A549 (cell line): ENCODE measurements at regions not wholly inside any gene's neighbourhood (a gene's known extent, or its start where the extent isn't known, plus 50 kb on each side); places are given as distances from the start of the nearest gene placed in this dataset.

Source experiments
- ATAC-seq, 2 experiments: fragments of 200-7000 bp in 1 of 2; fragments of >200 bp in 1 of 2; cut with Nextera tagmentation in 1 of 2; cut with Tn5 transposase in 1 of 2; 3 replicates each; pipeline versions ENCODE4 v1.8.0 to v1.9.1; 2018 to 2020; ENCODE audit warnings: mild to moderate bottlenecking in 1 of 2, moderate library complexity in 1 of 2
- CTCF ChIA-PET: fragments of 300-600 bp; sonication (Branson Sonifier 250); formaldehyde crosslinking; extraction: SDS; loops from one replicate; lab custom pipeline; 2021; ENCODE audit warnings: antibody characterized with exemption, inconsistent platforms; lab: Yijun Ruan, JAX
- POLR2A ChIA-PET: fragments of 350-600 bp; formaldehyde crosslinking; extraction: SDS; loops from one replicate; lab custom pipeline; 2021; ENCODE audit warnings: antibody characterized with exemption, inconsistent platforms; lab: Yijun Ruan, JAX
- DNase-seq, 2 experiments: peaks; one replicate each; pipeline versions ENCODE4 v3.0.0 to v3.0.0-alpha.2; 2011 to 2016; ENCODE audit warnings: low read depth in 1 of 2, low spot score in 1 of 2
- FAIRE-seq: peaks from 2 replicates; lab custom pipeline; 2011; peaks lifted over from hg19 to GRCh38; lab: Jason Lieb, UNC
- H3K27ac ChIP-seq, 2 experiments: fragments of >200 bp; sonication (Bioruptor Twin); formaldehyde crosslinking; 3 replicates each; pipeline ENCODE4 v1.5.1; 2016 to 2017
- H3K4me1 ChIP-seq: fragments of >200 bp; sonication (Bioruptor Twin); formaldehyde crosslinking; 3 replicates; pipeline ENCODE4 v1.6.1; 2016
- H3K4me2 ChIP-seq: fragments of >200 bp; sonication (Bioruptor Twin); formaldehyde crosslinking; 3 replicates; pipeline ENCODE4 v1.6.1; 2016
- H3K4me3 ChIP-seq: fragments of >200 bp; sonication (Bioruptor Twin); formaldehyde crosslinking; 3 replicates; pipeline ENCODE4 v1.5.1; 2016
- H3K9me3 ChIP-seq: fragments of >200 bp; sonication (Bioruptor Twin); formaldehyde crosslinking; 3 replicates; pipeline ENCODE4 v1.6.1; 2016
- CHD2 ChIP-seq: fragments of 150-350 bp; IDR thresholded peaks from 2 replicates; pipeline ENCODE4 v1.6.1; 2014; ENCODE audit warnings: low read length; ENCODE audit not compliant: partially characterized antibody
- CHD4 ChIP-seq: fragments of 200-600 bp; sonication (generic); IDR thresholded peaks from 2 replicates; pipeline ENCODE4 v1.6.1; 2016; ENCODE audit warnings: antibody characterized with exemption, mild to moderate bottlenecking, borderline replicate concordance
- EHMT2 ChIP-seq: fragments of 200-600 bp; sonication (generic); IDR thresholded peaks from 2 replicates; pipeline ENCODE4 v1.6.1; 2016; ENCODE audit warnings: antibody characterized with exemption, low read depth, mild to moderate bottlenecking, moderate library complexity
- EP300 ChIP-seq, 2 experiments: fragments of >200 bp; sonication (Bioruptor Twin); formaldehyde crosslinking; IDR thresholded peaks; 2 replicates in 1 of 2; 3 replicates in 1 of 2; pipeline ENCODE4 v1.6.1; 2016 to 2017
- KDM1A ChIP-seq: fragments of 200-600 bp; sonication (generic); IDR thresholded peaks from 2 replicates; pipeline ENCODE4 v1.6.1; 2016; ENCODE audit warnings: low read depth, mild to moderate bottlenecking
- KDM5A ChIP-seq: fragments of 200-600 bp; sonication (generic); IDR thresholded peaks from 2 replicates; pipeline ENCODE4 v1.6.1; 2016; ENCODE audit warnings: antibody characterized with exemption, mild to moderate bottlenecking
- MAFK ChIP-seq: fragments of 450-650 bp; IDR thresholded peaks from 2 replicates; pipeline ENCODE4 v1.6.1; 2014; ENCODE audit not compliant: partially characterized antibody
- MAZ ChIP-seq: fragments of 150-350 bp; IDR thresholded peaks from 2 replicates; pipeline ENCODE4 v1.6.1; 2014; ENCODE audit warnings: antibody characterized with exemption, low read depth, low read length, borderline replicate concordance
- MYC ChIP-seq: IDR thresholded peaks from 2 replicates; pipeline ENCODE4 v1.6.1; 2012; ENCODE audit warnings: mild to moderate bottlenecking, inconsistent platforms, low read length, improper control_type of control experiment, borderline replicate concordance
- NFE2L2 ChIP-seq: fragments of 150-350 bp; conservative IDR thresholded peaks from 2 replicates; pipeline ENCODE4 v1.6.1; 2014; ENCODE audit warnings: low read length
- NR3C1 ChIP-seq: fragments of >200 bp; sonication (Bioruptor Twin); formaldehyde crosslinking; IDR thresholded peaks from 3 replicates; pipeline ENCODE4 v1.6.1; 2017
- POLR2A ChIP-seq: IDR thresholded peaks from 2 replicates; pipeline ENCODE4 v1.6.1; 2012; ENCODE audit warnings: mild to moderate bottlenecking, low read length
- POLR2AphosphoS2 ChIP-seq: conservative IDR thresholded peaks from 2 replicates; pipeline ENCODE4 v1.6.1; 2012; ENCODE audit warnings: low read length, improper control_type of control experiment, inconsistent platforms
- SMC3 ChIP-seq: fragments of >200 bp; sonication (Bioruptor Twin); formaldehyde crosslinking; IDR thresholded peaks from 3 replicates; pipeline ENCODE4 v1.6.1; 2018; ENCODE audit warnings: inconsistent platforms
- ZFP36 ChIP-seq: fragments of 450-650 bp; IDR thresholded peaks from 2 replicates; pipeline ENCODE4 v1.6.1; 2014; ENCODE audit warnings: borderline replicate concordance; ENCODE audit not compliant: partially characterized antibody
- ZSCAN20 ChIP-seq: fragments of 250-450 bp; sonication (Bioruptor Pico); IDR thresholded peaks from 2 replicates; pipeline ENCODE4 v1.8.0; 2022; ENCODE audit warnings: mild to moderate bottlenecking, moderate library complexity
- WGBS: methylation state at CpG from one replicate; pipeline ENCODE4 v1.1.6; 2017; ENCODE audit errors: missing lambda C conversion rate; 5-methylcytosine and 5-hydroxymethylcytosine counted together
- TF ChIP-seq, protein P1 (sequence below): fragments of 200-600 bp; sonication (generic); IDR thresholded peaks from 2 replicates; pipeline ENCODE4 v1.6.1; 2016; ENCODE audit warnings: antibody characterized with exemption, mild to moderate bottlenecking, moderate library complexity
- TF ChIP-seq, protein P2 (sequence below): IDR thresholded peaks from 2 replicates; pipeline ENCODE4 v1.6.1; 2012; ENCODE audit warnings: low read depth, borderline replicate concordance
- TF ChIP-seq, protein P3 (sequence below): fragments of >200 bp; sonication (Bioruptor Twin); formaldehyde crosslinking; IDR thresholded peaks from 2 replicates; pipeline ENCODE4 v1.6.1; 2016

DNA sequence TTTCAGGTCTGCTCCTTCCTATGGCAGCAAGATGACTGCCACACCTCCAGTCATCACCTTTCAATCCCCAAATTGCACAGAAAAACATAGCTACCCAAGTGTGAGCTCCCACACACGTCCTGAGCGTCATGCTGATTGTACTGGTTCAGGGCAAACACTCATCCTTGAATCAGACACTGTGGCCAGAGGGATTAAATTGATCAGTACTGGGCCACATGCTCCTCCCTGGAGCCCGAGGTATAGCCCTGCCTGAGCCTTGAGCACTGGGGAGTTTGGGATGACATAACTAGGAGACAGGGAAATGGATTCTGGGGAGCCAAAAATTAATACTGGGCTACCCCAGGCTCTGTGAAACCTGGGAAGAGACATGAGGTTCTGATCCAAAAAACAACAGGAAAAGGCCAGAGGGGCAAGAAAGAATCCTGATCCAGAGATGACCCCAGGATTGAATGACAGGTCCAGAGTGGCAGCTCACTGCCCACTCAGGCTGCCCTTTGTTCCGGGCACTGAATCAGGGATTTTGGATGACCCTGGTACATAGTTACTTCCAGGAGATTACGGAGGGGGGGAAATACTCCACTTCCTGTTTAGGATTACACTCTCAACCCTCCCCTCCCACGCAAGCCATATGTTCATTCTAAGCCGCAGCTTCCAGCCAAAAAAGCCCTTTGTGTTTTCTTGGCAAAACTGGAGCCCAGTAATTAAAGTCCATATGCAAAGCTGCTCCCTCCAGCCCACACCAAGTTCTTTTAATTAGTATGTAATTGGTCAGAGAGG lies 141.6 kb upstream of the SPRY4 start:
- no peak for DNase-seq
- TF ChIP-seq, protein P1, sequence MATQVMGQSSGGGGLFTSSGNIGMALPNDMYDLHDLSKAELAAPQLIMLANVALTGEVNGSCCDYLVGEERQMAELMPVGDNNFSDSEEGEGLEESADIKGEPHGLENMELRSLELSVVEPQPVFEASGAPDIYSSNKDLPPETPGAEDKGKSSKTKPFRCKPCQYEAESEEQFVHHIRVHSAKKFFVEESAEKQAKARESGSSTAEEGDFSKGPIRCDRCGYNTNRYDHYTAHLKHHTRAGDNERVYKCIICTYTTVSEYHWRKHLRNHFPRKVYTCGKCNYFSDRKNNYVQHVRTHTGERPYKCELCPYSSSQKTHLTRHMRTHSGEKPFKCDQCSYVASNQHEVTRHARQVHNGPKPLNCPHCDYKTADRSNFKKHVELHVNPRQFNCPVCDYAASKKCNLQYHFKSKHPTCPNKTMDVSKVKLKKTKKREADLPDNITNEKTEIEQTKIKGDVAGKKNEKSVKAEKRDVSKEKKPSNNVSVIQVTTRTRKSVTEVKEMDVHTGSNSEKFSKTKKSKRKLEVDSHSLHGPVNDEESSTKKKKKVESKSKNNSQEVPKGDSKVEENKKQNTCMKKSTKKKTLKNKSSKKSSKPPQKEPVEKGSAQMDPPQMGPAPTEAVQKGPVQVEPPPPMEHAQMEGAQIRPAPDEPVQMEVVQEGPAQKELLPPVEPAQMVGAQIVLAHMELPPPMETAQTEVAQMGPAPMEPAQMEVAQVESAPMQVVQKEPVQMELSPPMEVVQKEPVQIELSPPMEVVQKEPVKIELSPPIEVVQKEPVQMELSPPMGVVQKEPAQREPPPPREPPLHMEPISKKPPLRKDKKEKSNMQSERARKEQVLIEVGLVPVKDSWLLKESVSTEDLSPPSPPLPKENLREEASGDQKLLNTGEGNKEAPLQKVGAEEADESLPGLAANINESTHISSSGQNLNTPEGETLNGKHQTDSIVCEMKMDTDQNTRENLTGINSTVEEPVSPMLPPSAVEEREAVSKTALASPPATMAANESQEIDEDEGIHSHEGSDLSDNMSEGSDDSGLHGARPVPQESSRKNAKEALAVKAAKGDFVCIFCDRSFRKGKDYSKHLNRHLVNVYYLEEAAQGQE = no peak
- TF ChIP-seq ZFP36 (no peak), NFE2L2 (no peak), CHD4 (no peak), NR3C1 (no peak)
- Histone ChIP-seq H3K4me1 (no peaks in the 10 kb centered on the region), H3K9me3 (no peaks in the 10 kb centered on the region), H3K4me2 (no peak overlapping the region), H3K27ac (no peak overlapping the region), H3K4me3 (no peak overlapping the region)
- WGBS = 81% methylated on average over 7 of the region's 7 CpGs
- no peak for FAIRE-seq
- POLR2A ChIA-PET = no interaction called here
- CTCF ChIA-PET = interaction anchor here (0.6 to 1.7 kb wide), 4 partner anchors 9 to 315 kb away, joined by 3 to 8 read pairs (median 4); no protein-coding TSS in a partner anchor
- no peak for ATAC-seq

DNA sequence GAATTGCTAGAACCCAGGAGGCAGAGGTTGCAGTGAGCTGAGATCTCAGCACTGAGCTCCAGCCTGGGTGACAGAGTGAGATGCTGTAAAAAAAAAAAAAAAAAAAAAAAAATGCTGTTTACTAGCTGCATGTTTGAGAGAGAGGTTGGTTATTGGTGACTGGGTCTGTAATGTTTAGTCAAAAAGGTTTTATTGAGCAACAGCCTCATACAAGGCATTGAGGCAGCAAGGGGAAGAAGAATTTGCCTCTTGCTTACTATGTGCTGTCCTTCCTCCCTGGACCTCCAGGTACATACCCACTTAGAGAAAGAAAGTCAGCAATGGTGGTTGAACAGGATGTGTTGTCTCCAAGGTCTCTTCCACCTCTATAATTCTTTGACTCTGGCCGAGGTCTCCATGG lies 140.7 kb upstream of the SPRY4 start:
- Histone ChIP-seq H3K4me1 (no peaks in the 10 kb centered on the region), H3K4me3 (no peak overlapping the region), H3K4me2 (no peak overlapping the region), H3K9me3 (no peaks in the 10 kb centered on the region), H3K27ac (no peak overlapping the region)
- WGBS = 83% methylated on average over 1 of the region's 1 CpG
- POLR2A ChIA-PET = no interaction called here
- DNase-seq (no peak), ATAC-seq (no peak), FAIRE-seq (no peak)
- CTCF ChIA-PET = interaction anchor here (0.6 to 1.7 kb wide), 2 partner anchors 10 to 95 kb away, joined by 3 to 8 read pairs; no protein-coding TSS in a partner anchor
- TF ChIP-seq, protein P2, sequence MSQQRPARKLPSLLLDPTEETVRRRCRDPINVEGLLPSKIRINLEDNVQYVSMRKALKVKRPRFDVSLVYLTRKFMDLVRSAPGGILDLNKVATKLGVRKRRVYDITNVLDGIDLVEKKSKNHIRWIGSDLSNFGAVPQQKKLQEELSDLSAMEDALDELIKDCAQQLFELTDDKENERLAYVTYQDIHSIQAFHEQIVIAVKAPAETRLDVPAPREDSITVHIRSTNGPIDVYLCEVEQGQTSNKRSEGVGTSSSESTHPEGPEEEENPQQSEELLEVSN = no peak
- no peak for TF ChIP-seq MAZ
- no peak for TF ChIP-seq EHMT2
- TF ChIP-seq, protein P1 = no peak
- no peak for TF ChIP-seq SMC3
- no peak for TF ChIP-seq KDM1A
- TF ChIP-seq CHD2 = no peak
- TF ChIP-seq EP300 (IDR thresholded peaks at IDR 0.05) = no peak
- TF ChIP-seq MYC = no peak
- no peak for TF ChIP-seq POLR2AphosphoS2
- TF ChIP-seq KDM5A = no peak
- TF ChIP-seq, protein P3, sequence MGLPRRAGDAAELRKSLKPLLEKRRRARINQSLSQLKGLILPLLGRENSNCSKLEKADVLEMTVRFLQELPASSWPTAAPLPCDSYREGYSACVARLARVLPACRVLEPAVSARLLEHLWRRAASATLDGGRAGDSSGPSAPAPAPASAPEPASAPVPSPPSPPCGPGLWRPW = no peak
- TF ChIP-seq MAFK = no peak
- no peak for TF ChIP-seq ZSCAN20 (CRISPR knock-in tag)
- no peak for TF ChIP-seq POLR2A
